Effector CD4-positive, alpha-beta T cell (primary cell): ENCODE measurements at regions not wholly inside any gene's neighbourhood (a gene's known extent, or its start where the extent isn't known, plus 50 kb on each side); places are given as distances from the start of the nearest gene placed in this dataset.
A peak's percentile ranks its signal among the peaks of the same experiment; 100 is the strongest.

Experiments
- DNase-seq: peaks from one replicate; pipeline ENCODE4 v3.0.0-alpha.2; 2020

DNA sequence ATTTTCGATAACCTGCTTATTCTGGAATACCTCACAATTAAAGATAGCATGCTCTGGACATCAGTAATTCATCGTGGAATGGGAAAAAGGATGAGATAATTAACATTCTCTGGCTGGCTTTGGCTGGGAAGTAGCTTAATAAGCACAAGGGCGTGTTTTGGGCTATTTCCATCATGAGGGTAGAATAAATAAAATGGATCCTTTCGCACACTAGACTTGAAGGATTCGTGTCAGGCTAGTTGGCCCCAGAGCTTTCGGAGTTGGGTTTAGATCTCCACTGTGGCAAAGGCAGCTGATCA, 151.2 kb upstream of the ADRA1B start:
- no peak for DNase-seq

DNA sequence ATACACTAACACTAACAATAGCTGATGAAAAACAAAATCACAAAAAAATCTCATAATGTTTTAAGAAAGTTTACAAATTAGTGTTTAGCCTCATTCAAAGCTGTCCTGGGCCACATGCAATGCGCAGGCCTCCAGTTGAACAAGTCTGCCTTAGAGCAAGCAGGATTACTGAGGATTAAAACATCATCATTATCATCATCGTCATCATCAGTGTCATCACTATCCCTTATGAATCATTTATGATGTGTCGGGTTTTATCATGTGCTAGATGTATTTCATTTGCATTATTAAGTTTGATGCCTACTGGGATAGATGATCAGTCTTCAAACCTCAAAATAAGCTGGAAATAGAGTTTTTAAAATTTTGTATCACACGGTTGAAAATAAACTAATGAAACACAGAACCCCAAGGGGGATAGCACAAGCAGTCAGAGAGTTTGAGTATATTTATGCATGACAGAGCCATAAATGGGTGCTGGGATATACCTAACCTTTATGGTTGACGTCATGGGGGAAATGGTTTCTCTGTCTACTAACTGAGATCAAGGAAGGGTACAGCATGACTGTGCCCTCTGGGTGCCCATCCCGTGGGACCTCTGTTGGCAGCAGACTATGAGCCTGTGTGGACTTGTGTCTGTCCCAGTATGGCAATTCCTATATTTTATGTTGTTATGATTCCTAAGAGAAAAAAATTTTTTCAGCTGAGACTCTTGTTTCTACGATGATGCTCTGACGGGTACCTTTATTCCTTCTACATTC, 150.3 kb upstream of the ADRA1B start:
- no peak for DNase-seq

- no peak for DNase-seq
These were observed 148.0 kb upstream of the ADRA1B start for GRCh38 chr5:159768243-159768642.

DNA sequence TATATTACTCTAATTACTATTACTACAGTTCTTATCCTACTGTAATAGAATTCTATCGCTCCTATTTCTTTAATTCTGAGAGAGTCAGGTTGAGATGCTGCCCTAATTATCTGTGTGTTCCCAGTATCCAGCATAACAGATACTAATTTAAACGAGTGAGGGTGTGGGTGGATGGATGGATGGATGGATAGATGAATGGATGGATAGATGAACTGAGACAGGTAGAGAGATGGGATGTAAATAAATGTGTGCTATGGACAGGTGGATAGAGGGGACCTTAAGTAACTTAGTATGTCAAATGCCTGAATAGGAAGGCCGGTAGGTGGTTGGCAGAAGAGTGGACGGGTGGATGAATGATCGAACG, 143.6 kb upstream of the ADRA1B start:
- DNase-seq = no peak

DNA sequence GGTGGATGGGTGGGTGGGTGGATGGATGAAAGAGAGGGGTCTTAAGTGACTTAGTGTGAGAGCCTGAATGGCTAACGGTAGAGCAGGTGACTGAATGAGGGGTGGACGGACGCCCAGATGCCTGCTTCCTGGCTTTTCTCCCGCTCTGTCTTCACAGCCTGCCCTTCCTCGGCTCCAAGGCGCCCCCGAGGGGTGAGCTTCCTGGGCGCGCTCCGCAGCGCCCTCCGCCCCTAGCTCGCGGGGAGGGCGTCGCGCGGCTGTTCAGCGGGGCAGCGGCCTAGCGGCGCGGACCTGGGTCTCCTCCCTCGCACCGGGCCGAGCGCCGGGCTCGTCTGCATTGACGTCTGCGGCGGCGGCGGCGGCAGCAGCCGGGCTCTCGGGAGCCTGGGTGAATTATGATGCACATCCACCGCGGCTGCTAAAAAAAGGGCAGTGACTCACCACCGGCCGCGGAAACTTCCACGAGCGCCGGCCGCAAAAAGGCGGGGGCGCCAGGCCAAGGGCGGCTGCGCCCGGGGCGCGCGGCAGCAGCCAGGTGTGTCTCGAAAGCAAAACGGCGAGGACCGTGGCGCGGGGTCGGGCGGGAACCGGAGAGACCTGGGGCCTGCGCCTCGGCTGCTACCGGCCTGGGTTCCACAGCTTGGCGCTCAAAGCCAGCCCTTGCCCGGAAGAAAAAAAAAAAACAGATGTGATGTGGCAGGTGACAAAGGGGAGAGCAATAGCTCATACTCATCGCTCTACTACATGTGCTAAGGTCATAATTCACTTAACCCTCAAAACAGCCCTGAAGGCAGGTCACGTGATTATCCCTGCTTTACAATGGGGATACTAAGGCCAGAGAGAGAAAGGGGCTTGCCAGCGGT, 143.0 kb upstream of the ADRA1B start:
- DNase-seq = peak; percentile 19

GRCh38 chr5:159774476-159775031, 141.7 kb upstream of the ADRA1B start:
- no peak for DNase-seq

DNA sequence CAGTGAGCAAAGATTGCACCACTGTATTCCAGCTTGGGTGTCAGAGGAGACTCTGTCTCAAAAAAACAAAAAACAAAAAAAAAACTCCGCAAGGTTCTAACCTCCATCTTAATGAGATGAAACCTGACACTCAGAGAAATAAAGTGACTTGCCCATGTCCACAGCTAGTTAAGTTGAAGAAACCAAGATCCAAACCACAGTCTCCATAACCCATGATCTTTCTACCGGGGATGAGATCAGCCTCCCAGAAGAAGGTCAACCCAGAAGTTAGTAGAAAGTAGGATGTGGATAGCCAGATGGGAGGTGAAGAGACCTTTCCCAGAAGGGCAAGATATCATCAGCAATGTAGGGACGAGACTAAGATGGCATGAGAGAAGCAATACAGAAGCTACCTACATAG, 140.4 kb upstream of the ADRA1B start:
- no peak for DNase-seq

DNA sequence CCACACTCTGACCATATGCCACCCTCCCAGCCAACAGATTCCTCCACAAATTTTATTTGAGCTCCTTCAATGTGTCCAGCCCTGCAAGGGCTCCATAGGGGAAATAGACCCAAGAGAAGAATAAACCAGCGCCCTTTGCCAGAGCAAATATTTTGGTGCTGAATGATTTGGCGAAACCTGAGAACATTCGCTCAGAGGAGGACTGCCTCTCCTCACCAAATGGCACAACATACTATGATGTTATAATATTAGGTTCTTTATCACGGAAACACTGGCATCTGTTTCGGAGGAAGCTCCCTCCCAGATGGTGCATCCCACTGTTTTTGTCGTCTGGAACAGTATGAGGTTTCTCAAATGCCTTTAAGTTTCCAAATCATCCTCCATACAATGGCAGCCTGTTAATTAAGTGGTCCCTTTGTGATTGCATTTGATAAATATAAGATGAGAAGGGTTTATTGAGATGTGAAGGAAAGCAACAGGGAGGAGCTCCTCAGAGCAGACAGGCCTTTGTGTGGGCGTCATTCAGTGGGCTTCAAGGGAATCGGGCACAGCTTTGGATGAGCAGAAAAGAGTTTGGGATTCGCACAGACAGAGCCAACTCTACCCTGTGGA, 139.1 kb upstream of the ADRA1B start:
- no peak for DNase-seq

DNA sequence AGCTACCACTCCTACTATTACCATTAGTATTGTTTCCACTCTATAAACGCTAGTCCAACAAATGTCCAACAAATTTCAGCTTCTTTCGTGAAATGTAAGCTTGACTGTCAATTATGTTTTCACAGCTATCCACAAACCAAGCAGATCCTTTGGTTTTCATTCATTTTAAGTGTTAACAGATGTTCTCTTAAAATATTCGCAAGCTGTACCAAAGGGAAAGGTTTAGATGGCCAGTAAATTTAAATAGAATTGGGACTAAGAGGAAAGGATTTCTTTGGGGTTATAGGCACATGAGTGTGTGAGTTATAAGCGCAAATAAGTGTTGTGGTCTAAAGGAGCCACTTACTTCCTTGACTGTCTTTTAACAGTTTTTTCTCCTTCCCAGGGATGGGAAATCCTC, 136.8 kb upstream of the ADRA1B start:
- DNase-seq = no peak

- DNase-seq = no peak
These were observed 136.0 kb upstream of the ADRA1B start for GRCh38 chr5:159780246-159780645.

- DNase-seq = no peak
These were observed 134.6 kb upstream of the ADRA1B start for GRCh38 chr5:159781626-159782157.

GRCh38 chr5:159782197-159782994, 133.9 kb upstream of the ADRA1B start:
- no peak for DNase-seq

DNA sequence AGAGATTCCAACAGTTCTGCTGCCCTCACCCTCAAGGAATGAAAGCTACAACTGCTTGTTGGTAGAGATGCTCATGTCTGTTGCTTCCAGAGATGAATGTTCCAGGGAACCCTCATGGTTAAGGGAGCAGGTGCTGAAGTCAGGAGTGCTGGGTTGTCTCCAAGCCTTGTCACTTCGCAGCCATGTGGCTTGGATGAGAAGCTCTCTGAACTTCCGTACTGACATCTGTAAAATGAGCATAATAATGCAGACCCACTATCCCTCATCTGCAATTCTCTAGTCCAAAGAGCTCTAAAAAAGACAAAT, 133.3 kb upstream of the ADRA1B start:
- DNase-seq = no peak

DNA sequence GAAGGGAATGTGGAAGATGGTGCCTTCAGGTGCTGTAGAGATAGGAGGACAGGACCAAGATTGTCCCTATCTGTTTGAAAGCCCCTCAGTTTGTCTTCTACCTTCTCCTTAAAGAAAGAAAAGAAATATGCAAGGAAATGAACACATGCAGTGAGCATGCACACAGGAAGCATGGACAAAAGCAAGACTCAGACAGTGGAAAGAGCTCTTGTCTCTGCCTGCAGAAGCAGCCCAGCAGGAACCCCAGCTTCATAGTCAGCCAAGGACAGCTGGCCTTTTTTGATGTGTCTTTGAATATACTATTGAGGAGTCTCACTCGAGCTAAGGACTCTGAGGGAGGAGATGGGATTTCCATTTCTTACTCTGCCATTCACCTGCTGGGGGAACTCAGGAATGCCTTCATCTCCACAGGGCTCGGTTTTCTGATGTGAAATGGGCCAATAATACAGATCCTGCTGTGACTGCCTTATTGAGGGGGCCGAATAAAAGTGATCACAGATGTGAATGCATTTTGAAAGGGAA, 132.5 kb upstream of the ADRA1B start:
- no peak for DNase-seq

GRCh38 chr5:159784993-159785392, 131.3 kb upstream of the ADRA1B start:
- no peak for DNase-seq

GRCh38 chr5:159785656-159786055, 130.6 kb upstream of the ADRA1B start:
- no peak for DNase-seq

GRCh38 chr5:159786201-159786600, 130.1 kb upstream of the ADRA1B start:
- DNase-seq = no peak

DNA sequence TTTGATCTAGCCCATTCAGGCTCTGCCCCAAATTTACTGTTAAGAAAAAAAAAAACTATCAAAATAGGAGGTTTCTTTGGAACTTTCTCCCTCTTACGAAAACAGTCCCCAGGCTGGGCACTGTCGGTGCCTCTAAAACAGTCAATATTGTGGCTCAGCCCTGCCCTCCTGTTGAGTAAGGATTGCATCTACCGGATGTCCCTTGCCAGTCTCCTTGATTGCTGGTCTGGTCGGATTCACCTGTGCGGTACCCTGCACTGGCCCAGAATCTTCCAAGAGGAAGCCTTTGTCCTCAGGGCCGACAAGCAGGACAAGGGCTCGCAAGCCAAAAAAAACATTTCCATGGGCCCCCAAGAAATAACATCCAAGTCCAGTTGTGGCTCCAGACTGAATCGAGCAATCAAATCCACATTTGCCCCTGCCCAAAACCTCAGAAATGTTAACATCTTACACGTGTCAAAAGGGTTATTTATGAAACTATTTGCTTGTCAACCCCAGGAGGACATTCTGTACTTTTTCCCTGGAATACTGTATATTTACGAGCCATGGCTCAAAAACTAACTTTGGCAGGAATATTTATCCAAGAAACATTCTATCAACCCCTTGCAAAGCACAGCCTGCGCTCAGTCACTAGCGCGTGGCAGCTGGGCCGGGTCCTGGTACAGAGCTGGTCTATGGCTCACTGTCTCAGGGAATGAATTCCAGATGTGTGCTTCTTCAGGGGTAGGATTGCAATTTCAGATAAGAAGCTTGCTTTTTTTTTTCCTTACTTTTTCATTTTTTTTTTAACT, 129.2 kb upstream of the ADRA1B start:
- DNase-seq = no peak

DNA sequence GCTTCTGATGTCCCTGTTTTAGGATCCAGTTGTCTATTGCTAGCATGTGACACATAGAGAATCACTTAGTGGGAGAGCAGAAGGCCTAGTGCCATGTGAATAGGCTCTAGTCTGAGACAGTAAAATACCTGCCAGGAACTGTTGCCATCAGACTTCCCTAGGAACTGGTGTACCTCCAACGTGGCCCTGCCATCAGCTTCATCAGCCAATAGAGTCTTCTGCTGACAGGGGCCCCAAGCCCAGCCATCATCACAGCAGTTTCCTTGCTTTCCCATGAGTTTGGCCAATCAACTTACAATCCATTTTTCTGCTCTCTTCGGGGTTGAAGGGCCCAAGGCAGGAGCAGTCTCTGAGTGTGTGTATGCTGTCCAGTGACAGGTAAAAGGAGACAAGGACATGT, 128.4 kb upstream of the ADRA1B start:
- DNase-seq = no peak

- no peak for DNase-seq
These were observed 127.4 kb upstream of the ADRA1B start for GRCh38 chr5:159788835-159789331.

DNA sequence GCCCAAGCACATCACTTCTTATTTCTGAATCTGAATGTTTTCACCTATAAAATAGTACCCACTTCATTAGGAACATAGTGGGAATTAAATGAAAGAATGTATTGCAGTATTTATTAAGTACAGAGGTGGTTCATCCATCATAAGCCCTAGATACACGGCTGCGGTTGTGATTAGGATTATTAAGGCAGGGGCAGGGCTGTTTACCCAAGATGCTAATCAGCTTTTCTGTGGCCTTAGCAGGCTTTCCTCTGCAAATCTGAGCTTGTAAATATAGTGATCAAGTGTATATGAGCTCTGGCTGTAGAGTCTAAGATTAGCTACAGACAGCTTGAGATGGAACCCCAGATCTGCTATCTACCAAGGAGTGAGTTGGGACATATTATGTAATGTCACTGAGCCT, 124.1 kb upstream of the ADRA1B start:
- DNase-seq = no peak
